Choroid plexus epithelial cell (primary cell): ENCODE measurements at regions not wholly inside any gene's neighbourhood (a gene's known extent, or its start where the extent isn't known, plus 50 kb on each side); places are given as distances from the start of the nearest gene placed in this dataset.

ENCODE experiments used
- DNase-seq: peaks from one replicate; pipeline ENCODE4 v3.0.0-alpha.2; 2010; ENCODE audit warnings: low read depth
- H3K4me3 ChIP-seq: 2 replicates; pipeline ENCODE4 v1.5.1; 2011; ENCODE audit warnings: low read depth, mild to moderate bottlenecking, control low read depth, low read length, moderate library complexity
- TF ChIP-seq, protein P1 (sequence below): conservative IDR thresholded peaks from 2 replicates; pipeline ENCODE4 v1.5.1; 2011; ENCODE audit warnings: low read depth, mild to moderate bottlenecking, control low read depth, inconsistent platforms, low read length, moderate library complexity

DNA sequence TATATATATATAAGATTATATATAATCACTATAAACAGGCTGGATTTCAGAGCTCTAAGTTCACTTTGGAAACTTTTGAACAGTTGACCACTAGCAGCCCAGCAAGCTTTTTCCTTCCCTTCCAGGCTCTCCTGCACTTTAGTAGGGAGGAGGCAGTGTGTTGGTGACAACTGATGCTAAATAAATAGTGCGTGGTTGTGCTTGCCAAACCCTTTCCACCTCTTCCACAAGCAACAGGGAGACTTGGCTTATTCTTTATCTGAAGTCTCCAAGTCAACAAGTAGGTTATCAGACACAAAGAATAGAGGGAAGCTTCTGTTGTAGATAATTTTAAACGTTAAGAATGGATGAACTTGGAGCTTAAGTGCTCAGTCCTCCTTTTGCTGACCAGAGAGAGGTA lies 408.2 kb upstream of the HNRNPA3 start:
- H3K4me3 ChIP-seq = no peak overlapping the region
- DNase-seq = no peak
- TF ChIP-seq, protein P1, sequence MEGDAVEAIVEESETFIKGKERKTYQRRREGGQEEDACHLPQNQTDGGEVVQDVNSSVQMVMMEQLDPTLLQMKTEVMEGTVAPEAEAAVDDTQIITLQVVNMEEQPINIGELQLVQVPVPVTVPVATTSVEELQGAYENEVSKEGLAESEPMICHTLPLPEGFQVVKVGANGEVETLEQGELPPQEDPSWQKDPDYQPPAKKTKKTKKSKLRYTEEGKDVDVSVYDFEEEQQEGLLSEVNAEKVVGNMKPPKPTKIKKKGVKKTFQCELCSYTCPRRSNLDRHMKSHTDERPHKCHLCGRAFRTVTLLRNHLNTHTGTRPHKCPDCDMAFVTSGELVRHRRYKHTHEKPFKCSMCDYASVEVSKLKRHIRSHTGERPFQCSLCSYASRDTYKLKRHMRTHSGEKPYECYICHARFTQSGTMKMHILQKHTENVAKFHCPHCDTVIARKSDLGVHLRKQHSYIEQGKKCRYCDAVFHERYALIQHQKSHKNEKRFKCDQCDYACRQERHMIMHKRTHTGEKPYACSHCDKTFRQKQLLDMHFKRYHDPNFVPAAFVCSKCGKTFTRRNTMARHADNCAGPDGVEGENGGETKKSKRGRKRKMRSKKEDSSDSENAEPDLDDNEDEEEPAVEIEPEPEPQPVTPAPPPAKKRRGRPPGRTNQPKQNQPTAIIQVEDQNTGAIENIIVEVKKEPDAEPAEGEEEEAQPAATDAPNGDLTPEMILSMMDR = no peak

- no peak for DNase-seq
- H3K4me3 ChIP-seq = no peak overlapping the region
- TF ChIP-seq, protein P1 = no peak
Measured at GRCh38 chr2:176805345-176805744, 407.2 kb upstream of the HNRNPA3 start.

- no peak for DNase-seq
- TF ChIP-seq, protein P1 = no peak
- H3K4me3 ChIP-seq = no peak overlapping the region
Measured at GRCh38 chr2:176812246-176812775, 400.3 kb upstream of the HNRNPA3 start.

- DNase-seq = no peak
- TF ChIP-seq, protein P1 = no peak
- H3K4me3 ChIP-seq = no peak overlapping the region
Measured at GRCh38 chr2:176813156-176813555, 399.4 kb upstream of the HNRNPA3 start.

DNA sequence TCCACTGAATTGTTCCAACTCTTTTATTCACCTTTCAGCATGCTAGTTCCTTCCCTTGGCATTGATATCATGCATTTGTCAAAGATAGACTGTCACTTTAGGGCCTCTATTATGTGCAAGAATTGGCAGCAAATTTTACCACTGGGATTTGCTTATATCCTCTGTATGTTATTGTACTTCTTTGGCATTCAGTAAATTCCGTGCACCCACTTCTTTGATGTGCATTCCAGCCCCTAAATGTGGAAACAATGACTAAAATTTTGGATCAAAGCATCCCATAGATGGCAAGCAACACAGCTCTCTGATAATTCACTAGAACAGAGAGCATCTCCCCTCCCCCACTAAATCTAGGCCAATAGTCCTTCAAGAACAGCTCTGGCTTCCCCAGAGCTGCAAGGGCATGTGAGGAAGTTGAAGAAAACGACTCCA lies 399.0 kb upstream of the HNRNPA3 start:
- DNase-seq = no peak
- H3K4me3 ChIP-seq = no peak overlapping the region
- TF ChIP-seq, protein P1 = no peak

GRCh38 chr2:176814274-176814673 lies 398.3 kb upstream of the HNRNPA3 start:
- DNase-seq = no peak
- H3K4me3 ChIP-seq = no peak overlapping the region
- TF ChIP-seq, protein P1 = no peak

DNA sequence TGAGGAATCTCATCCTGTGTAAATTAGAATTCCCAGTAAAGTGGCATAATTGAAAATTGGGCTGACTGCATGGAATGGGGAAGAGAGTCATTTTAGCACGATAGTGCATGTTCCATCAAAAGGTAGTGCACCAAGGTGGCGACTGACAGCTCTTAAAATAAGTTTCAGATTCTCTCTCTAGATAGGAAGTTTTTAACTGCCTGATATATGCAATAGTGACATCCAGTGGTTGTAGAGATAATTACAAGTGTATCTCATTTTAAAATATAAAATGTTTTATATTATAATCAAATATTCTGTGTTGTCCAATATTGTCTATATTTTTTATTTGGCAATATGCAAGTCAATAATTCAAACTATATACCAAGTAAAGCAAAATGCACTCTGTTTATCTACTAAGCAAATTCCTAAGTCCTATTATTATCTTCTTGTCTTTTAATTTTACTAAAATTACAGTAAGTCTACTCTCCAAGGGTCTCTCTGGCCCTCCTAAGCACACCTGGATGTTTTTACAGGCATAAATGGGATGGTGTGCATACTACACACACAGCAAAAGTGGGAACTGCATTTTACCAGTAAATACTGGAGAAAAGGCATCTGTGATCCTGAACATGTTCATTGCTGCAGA lies 397.7 kb upstream of the HNRNPA3 start:
- TF ChIP-seq, protein P1 = peak; percentile 59
- no peak overlapping the region for H3K4me3 ChIP-seq
- DNase-seq = peak; percentile 43
